SK-N-SH treated with all-trans-retinoic acid at 6 μM for 48 hours (cell line): ENCODE measurements at regions not wholly inside any gene's neighbourhood (a gene's known extent, or its start where the extent isn't known, plus 50 kb on each side); places are given as distances from the start of the nearest gene placed in this dataset.

Experiments used
- ARNTL ChIP-seq: fragments of 450-650 bp; formaldehyde crosslinking; IDR thresholded peaks from 2 replicates; pipeline ENCODE4 v1.5.0; 2020; ENCODE audit warnings: low read depth, mild to moderate bottlenecking, moderate library complexity, borderline replicate concordance
- BACH2 ChIP-seq: fragments of 250-450 bp; sonication (Bioruptor Pico); IDR thresholded peaks from 2 replicates; pipeline ENCODE4 v1.9.0; 2021; ENCODE audit warnings: mild to moderate bottlenecking, borderline replicate concordance
- CSDC2 ChIP-seq: fragments of 250-450 bp; sonication (Bioruptor Pico); IDR thresholded peaks from 2 replicates; pipeline ENCODE4 v1.5.0; 2020; ENCODE audit warnings: mild to moderate bottlenecking, moderate library complexity
- ESRRG ChIP-seq: fragments of 250-450 bp; sonication (Bioruptor Pico); IDR thresholded peaks from 2 replicates; pipeline ENCODE4 v1.6.1; 2021; ENCODE audit warnings: mild to moderate bottlenecking
- RARB ChIP-seq: fragments of 250-450 bp; sonication (Bioruptor Pico); IDR thresholded peaks from 2 replicates; pipeline ENCODE4 v1.8.0; 2021; ENCODE audit warnings: mild to moderate bottlenecking, moderate library complexity
- TCF4 ChIP-seq: fragments of 250-450 bp; sonication (Bioruptor Pico); IDR thresholded peaks from 2 replicates; pipeline ENCODE4 v1.8.0; 2021; ENCODE audit warnings: mild to moderate bottlenecking, moderate library complexity, borderline replicate concordance
- ZC3H10 ChIP-seq: fragments of 250-450 bp; sonication (Bioruptor Pico); IDR thresholded peaks from 2 replicates; pipeline ENCODE4 v1.5.1; 2021; ENCODE audit warnings: mild to moderate bottlenecking, moderate library complexity
- ZFP30 ChIP-seq: fragments of 450-650 bp; formaldehyde crosslinking; IDR thresholded peaks from 2 replicates; pipeline ENCODE4 v1.5.0; 2022; ENCODE audit warnings: mild to moderate bottlenecking, moderate library complexity
- ZNF565 ChIP-seq: fragments of 450-650 bp; formaldehyde crosslinking; conservative IDR thresholded peaks from 2 replicates; pipeline ENCODE4 v1.5.0; 2020; ENCODE audit warnings: low read depth, mild to moderate bottlenecking, moderate library complexity
- ZNF70 ChIP-seq: fragments of 450-650 bp; formaldehyde crosslinking; IDR thresholded peaks from 2 replicates; pipeline ENCODE4 v1.5.0; 2020; ENCODE audit warnings: mild to moderate bottlenecking, moderate library complexity
- TF ChIP-seq, protein P1 (sequence below): fragments of 250-450 bp; sonication (Bioruptor Pico); IDR thresholded peaks from 2 replicates; pipeline ENCODE4 v1.8.0; 2021; ENCODE audit warnings: low read depth, mild to moderate bottlenecking, moderate library complexity, borderline replicate concordance
- TF ChIP-seq, protein P2 (sequence below): fragments of 250-450 bp; sonication (Bioruptor Pico); IDR thresholded peaks from 2 replicates; pipeline ENCODE4 v1.5.0; 2020; ENCODE audit warnings: mild to moderate bottlenecking, moderate library complexity

DNA sequence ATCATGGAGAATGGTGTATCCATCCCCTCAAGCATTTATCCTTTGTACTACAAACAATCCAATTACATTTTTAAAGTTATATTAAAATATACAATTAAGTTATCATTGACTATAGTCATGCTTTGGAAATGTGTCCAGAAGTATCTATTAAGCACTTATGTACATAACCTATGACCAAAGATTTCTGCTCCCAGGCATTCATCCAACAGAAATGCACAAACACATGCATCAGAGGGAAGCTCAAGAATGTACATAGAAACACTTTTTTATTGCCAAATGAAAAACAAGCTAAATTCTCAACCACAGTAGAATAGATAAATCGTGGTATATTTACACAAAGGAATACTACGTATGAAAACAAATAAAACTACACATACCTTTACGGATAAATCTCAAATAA is 700.5 kb upstream of the ZNF608 start:
- TF ChIP-seq ZNF70 (no peak), ZFP30 (no peak), RARB (CRISPR knock-in tag) (no peak), BACH2 (CRISPR knock-in tag) (no peak), ARNTL (CRISPR knock-in tag) (no peak), ZC3H10 (no peak), CSDC2 (CRISPR knock-in tag) (no peak), ESRRG (CRISPR knock-in tag) (no peak), ZNF565 (CRISPR knock-in tag) (no peak), TCF4 (CRISPR knock-in tag) (no peak)
- TF ChIP-seq, protein P1, sequence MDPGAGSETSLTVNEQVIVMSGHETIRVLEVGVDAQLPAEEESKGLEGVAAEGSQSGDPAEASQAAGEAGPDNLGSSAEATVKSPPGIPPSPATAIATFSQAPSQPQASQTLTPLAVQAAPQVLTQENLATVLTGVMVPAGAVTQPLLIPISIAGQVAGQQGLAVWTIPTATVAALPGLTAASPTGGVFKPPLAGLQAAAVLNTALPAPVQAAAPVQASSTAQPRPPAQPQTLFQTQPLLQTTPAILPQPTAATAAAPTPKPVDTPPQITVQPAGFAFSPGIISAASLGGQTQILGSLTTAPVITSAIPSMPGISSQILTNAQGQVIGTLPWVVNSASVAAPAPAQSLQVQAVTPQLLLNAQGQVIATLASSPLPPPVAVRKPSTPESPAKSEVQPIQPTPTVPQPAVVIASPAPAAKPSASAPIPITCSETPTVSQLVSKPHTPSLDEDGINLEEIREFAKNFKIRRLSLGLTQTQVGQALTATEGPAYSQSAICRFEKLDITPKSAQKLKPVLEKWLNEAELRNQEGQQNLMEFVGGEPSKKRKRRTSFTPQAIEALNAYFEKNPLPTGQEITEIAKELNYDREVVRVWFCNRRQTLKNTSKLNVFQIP (CRISPR knock-in tag): no peak
- TF ChIP-seq, protein P2, sequence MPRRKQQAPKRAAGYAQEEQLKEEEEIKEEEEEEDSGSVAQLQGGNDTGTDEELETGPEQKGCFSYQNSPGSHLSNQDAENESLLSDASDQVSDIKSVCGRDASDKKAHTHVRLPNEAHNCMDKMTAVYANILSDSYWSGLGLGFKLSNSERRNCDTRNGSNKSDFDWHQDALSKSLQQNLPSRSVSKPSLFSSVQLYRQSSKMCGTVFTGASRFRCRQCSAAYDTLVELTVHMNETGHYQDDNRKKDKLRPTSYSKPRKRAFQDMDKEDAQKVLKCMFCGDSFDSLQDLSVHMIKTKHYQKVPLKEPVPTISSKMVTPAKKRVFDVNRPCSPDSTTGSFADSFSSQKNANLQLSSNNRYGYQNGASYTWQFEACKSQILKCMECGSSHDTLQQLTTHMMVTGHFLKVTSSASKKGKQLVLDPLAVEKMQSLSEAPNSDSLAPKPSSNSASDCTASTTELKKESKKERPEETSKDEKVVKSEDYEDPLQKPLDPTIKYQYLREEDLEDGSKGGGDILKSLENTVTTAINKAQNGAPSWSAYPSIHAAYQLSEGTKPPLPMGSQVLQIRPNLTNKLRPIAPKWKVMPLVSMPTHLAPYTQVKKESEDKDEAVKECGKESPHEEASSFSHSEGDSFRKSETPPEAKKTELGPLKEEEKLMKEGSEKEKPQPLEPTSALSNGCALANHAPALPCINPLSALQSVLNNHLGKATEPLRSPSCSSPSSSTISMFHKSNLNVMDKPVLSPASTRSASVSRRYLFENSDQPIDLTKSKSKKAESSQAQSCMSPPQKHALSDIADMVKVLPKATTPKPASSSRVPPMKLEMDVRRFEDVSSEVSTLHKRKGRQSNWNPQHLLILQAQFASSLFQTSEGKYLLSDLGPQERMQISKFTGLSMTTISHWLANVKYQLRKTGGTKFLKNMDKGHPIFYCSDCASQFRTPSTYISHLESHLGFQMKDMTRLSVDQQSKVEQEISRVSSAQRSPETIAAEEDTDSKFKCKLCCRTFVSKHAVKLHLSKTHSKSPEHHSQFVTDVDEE (CRISPR knock-in tag): no peak
